ENCODE measurements at regions not wholly inside any gene's neighbourhood (a gene's known extent, or its start where the extent isn't known, plus 50 kb on each side); places are given as distances from the start of the nearest gene placed in this dataset.

DNA sequence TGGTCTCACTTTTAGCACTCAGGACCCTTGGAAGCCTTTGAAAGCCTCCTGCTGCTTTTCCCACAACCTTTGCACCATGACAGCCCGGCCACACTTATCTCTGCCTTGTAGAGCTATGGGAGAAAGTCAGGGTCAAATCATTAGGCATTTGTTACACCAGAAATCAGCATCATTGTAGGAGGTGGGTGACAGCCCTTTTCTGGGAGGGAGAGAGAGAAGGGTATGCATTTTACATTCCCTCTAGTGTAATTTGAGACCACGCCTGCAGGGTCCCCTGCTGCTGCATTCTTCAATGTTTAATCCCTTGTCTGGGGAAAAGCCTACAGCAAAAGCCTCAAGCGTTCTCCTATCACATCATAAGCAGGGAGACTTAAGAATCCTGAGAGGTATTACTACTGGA lies 766.8 kb upstream of the FAM98A start (continued):
- TF ChIP-seq, protein P1, sequence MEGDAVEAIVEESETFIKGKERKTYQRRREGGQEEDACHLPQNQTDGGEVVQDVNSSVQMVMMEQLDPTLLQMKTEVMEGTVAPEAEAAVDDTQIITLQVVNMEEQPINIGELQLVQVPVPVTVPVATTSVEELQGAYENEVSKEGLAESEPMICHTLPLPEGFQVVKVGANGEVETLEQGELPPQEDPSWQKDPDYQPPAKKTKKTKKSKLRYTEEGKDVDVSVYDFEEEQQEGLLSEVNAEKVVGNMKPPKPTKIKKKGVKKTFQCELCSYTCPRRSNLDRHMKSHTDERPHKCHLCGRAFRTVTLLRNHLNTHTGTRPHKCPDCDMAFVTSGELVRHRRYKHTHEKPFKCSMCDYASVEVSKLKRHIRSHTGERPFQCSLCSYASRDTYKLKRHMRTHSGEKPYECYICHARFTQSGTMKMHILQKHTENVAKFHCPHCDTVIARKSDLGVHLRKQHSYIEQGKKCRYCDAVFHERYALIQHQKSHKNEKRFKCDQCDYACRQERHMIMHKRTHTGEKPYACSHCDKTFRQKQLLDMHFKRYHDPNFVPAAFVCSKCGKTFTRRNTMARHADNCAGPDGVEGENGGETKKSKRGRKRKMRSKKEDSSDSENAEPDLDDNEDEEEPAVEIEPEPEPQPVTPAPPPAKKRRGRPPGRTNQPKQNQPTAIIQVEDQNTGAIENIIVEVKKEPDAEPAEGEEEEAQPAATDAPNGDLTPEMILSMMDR (IDR thresholded peaks at IDR 0.05; ENCODE audit: control extremely low read depth in 1 of 3, insufficient read depth in 1 of 3, low read depth in 1 of 3, low read length in 3 of 3), result no peak
- TF ChIP-seq CREB1 (IDR thresholded peaks at IDR 0.05), result no peak
- no peak for TF ChIP-seq RFX5 (IDR thresholded peaks at IDR 0.05; ENCODE audit: borderline replicate concordance, low read depth, low read length)
- TF ChIP-seq, protein P2, sequence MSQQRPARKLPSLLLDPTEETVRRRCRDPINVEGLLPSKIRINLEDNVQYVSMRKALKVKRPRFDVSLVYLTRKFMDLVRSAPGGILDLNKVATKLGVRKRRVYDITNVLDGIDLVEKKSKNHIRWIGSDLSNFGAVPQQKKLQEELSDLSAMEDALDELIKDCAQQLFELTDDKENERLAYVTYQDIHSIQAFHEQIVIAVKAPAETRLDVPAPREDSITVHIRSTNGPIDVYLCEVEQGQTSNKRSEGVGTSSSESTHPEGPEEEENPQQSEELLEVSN (IDR thresholded peaks at IDR 0.05), result no peak
- TF ChIP-seq, protein P3, sequence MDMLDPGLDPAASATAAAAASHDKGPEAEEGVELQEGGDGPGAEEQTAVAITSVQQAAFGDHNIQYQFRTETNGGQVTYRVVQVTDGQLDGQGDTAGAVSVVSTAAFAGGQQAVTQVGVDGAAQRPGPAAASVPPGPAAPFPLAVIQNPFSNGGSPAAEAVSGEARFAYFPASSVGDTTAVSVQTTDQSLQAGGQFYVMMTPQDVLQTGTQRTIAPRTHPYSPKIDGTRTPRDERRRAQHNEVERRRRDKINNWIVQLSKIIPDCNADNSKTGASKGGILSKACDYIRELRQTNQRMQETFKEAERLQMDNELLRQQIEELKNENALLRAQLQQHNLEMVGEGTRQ (IDR thresholded peaks at IDR 0.05; ENCODE audit: low read length), result no peak
- no peak for TF ChIP-seq SUZ12 (IDR thresholded peaks at IDR 0.05; ENCODE audit: low read length)
- no peak for TF ChIP-seq POLR2A (IDR thresholded peaks at IDR 0.05; ENCODE audit: control extremely low read depth in 1 of 2, low read depth in 2 of 2, low read length in 2 of 2)
- no peak for TF ChIP-seq FOSL1 (IDR thresholded peaks at IDR 0.05; ENCODE audit: insufficient read depth, low read depth, low read length)
- no peak for TF ChIP-seq BRCA1 (IDR thresholded peaks at IDR 0.05; ENCODE audit: low read depth, low read length)
- TF ChIP-seq TBP (IDR thresholded peaks at IDR 0.05; ENCODE audit: low read depth, low read length), result peak; percentile 22; the same call in 1 of the 2 replicates
- TF ChIP-seq ZNF274 (IDR thresholded peaks at IDR 0.05; ENCODE audit: borderline replicate concordance, extremely low read depth, low read length), result no peak
- TF ChIP-seq RAD21 (IDR thresholded peaks at IDR 0.05 in 1 of 2, conservative IDR thresholded peaks at IDR 0.05 in 1 of 2; ENCODE audit: low read depth in 2 of 2, low read length in 2 of 2), result peak in 1 of 2 experiments; percentile 30; a peak in 2 of 4 replicates

All from H1 (cell line).